ENCODE measurements at regions not wholly inside any gene's neighbourhood (a gene's known extent, or its start where the extent isn't known, plus 50 kb on each side); places are given as distances from the start of the nearest gene placed in this dataset.
"Not testable (repeated sequence)": the region's sequence is repeated elsewhere in the genome, so short reads cannot be mapped to it uniquely, and the experiment has no call there.

DNA sequence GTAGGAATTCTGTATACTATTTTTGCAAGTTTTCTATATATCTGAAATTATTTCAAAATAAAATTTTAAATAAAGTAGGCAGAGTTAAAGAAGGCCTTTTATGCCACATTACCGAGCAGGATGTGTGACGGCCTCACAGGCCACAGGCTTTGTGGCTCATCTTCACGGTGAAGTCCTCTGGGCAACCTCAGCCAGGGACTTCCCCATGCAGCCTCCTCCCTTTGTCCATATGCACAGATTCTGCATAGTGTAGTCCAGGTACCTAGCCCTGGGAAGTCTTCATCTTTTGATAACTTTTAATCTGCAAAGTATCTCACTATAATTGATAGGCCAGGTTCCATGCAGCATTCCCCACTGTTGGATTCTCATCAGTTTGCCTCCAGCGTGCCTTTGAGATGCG is 62.8 kb downstream of the ARHGAP11B start:
- DNase-seq (ENCODE audit: low read depth), result not testable (repeated sequence)

- not testable (repeated sequence) for DNase-seq (ENCODE audit: low read depth)
Measured at GRCh38 chr15:30690153-30690552, 64.2 kb downstream of the ARHGAP11B start.

GRCh38 chr15:30695811-30696210 is 69.9 kb downstream of the ARHGAP11B start:
- not testable (repeated sequence) for DNase-seq (ENCODE audit: low read depth)

DNA sequence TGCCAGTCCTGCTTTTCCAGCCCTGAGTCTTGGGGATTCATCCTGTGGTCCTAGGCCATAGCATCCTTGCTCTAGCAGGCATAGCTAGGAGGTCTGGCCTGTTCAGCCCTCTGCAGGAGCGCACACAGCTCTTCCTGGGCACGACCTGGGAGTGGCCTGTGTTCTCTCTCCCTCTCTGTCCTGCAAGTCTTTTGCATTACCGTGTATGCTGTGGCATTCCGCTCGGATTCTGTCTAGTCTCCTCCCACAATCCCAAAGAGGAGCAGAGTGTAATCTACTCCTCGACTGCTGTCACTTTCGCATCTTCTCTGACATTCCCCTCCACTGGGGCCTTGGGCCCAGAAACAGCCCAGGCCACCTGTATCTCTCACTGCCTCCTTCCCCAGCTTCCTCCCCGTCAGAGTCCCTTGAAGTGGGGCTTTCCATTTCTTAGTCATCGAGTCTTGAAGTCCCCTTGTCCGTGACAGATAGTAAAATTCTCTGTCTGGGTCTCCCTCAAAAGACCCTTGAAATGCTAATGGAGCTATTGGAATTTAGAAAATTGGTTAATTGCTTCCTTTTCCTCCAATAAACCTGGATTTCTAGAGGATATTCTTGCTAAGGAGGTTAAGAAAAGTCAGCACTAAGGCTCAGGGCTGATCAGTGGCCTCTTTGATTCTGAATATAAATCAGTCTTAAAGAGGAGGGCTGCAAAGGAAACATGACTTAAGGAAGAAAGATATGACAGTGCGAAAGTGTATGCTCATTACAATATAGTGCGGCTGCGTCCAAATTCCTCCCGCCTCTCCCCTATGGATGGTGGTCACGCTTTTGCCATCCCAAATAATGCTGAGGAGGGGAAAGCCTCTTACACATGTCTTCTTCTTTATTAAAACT is 70.7 kb downstream of the ARHGAP11B start:
- DNase-seq (ENCODE audit: low read depth), result not testable (repeated sequence)

- not testable (repeated sequence) for DNase-seq (ENCODE audit: low read depth)
Measured at GRCh38 chr15:30697315-30697685, 71.4 kb downstream of the ARHGAP11B start.

- not testable (repeated sequence) for DNase-seq (ENCODE audit: low read depth)
Measured at GRCh38 chr15:30700006-30700597, 74.2 kb downstream of the ARHGAP11B start.

- DNase-seq (ENCODE audit: low read depth), result not testable (repeated sequence)
Measured at GRCh38 chr15:30707976-30708685, 82.2 kb downstream of the ARHGAP11B start.

- DNase-seq (ENCODE audit: low read depth), result not testable (repeated sequence)
Measured at GRCh38 chr15:30708809-30709208, 82.9 kb downstream of the ARHGAP11B start.

- DNase-seq (ENCODE audit: low read depth), result not testable (repeated sequence)
Measured at GRCh38 chr15:30718038-30718643, 92.2 kb downstream of the ARHGAP11B start.

- not testable (repeated sequence) for DNase-seq (ENCODE audit: low read depth)
Measured at GRCh38 chr15:30719363-30719762, 93.4 kb downstream of the ARHGAP11B start.

- not testable (repeated sequence) for DNase-seq (ENCODE audit: low read depth)
Measured at GRCh38 chr15:30720825-30721224, 94.9 kb downstream of the ARHGAP11B start.

GRCh38 chr15:30721529-30721928 is 95.6 kb downstream of the ARHGAP11B start:
- not testable (repeated sequence) for DNase-seq (ENCODE audit: low read depth)

DNA sequence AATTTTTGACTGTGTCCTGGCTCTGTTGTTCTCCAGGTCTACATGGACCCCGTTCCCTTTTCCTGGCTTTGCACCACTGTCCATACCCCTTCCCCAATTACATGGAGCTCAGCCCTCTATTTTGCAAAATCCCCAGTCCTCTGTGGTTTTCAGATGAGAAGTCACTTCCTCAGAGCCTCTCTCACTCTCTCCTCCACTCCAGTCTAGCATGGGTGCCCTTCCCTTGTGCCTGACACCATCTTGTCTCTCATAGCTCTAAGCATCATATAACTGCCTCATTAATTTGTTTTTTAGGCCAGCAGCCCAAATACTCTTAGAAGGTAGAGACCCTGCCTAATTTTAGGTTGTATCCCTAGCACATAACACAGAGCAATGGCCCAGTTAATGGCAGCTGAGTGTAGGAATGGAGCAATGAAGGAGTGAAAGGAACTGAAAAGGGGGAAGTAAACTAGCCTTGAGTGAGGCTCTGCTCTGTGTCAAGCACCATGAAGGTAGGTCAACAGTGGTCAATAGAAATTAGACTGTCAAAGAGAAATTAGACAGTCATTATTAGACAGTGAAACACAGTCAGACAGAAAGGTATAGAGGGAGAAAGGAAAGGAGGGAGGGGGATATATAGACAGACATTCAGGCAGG is 97.7 kb downstream of the ARHGAP11B start:
- not testable (repeated sequence) for DNase-seq (ENCODE audit: low read depth)

- DNase-seq (ENCODE audit: low read depth), result not testable (repeated sequence)
Measured at GRCh38 chr15:30729880-30730590, 104.1 kb downstream of the ARHGAP11B start.

DNA sequence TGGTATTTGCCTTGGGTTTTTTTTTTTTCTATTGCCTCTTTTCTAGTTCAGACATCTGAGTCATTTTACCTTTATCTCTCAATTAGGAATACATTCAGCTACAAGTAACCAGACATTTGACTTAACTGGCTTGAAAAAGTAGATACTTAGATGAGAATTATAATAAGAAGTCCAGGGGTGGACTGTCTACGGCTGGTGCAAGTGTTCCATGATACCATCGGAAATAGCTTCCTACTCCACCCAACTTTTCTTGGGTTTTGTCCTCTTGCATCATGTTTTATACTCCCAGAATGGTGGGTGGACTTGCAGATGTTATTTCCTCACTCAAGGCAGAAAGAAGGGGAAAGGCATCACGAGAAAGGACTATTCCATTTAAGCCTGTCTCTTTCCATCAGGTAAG is 104.7 kb downstream of the ARHGAP11B start:
- DNase-seq (ENCODE audit: low read depth), result not testable (repeated sequence)

DNA sequence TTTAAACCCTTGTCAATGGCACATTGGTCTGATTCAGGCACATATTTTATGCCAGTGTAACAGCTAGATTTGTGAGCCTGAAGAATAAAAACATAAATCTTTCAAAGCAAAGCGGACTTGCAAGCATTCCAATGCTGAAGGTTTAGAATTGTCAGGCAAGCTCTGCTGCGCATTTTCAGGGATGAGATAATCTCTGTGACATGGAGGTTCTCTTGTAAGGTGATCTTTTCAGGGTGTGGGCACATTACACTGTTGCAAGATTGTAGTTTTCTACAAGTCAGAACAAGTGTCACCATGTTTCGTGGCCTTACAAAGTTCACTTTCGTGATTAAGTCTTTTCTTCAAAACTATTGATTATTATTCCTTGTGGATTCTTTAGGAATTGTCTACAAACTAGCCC is 106.2 kb downstream of the ARHGAP11B start:
- not testable (repeated sequence) for DNase-seq (ENCODE audit: low read depth)

GRCh38 chr15:30735884-30736564 is 110.1 kb downstream of the ARHGAP11B start:
- DNase-seq (ENCODE audit: low read depth), result not testable (repeated sequence)

- peak; percentile 0 for DNase-seq (ENCODE audit: low read depth)
Measured at GRCh38 chr15:30742796-30743195, 116.9 kb downstream of the ARHGAP11B start.

DNA sequence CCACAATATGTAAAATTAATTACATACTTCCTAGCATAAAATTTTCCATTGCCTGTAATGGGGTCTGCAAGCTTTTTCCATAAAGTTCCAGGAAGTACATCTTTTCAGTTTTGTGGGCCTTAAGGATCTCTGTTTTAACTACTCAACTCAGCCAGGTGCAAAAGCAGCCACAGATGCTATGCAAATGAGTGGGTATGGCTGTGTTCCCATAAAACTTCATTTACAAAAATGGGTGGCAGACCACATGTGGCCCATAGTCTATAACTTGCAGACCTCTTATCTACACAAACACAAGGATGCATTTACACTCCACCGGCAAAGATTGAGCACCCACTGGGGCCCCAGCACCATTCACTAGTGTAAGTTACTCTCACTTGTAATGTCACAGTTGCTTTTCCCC is 123.1 kb downstream of the ARHGAP11B start:
- not testable (repeated sequence) for DNase-seq (ENCODE audit: low read depth)

DNA sequence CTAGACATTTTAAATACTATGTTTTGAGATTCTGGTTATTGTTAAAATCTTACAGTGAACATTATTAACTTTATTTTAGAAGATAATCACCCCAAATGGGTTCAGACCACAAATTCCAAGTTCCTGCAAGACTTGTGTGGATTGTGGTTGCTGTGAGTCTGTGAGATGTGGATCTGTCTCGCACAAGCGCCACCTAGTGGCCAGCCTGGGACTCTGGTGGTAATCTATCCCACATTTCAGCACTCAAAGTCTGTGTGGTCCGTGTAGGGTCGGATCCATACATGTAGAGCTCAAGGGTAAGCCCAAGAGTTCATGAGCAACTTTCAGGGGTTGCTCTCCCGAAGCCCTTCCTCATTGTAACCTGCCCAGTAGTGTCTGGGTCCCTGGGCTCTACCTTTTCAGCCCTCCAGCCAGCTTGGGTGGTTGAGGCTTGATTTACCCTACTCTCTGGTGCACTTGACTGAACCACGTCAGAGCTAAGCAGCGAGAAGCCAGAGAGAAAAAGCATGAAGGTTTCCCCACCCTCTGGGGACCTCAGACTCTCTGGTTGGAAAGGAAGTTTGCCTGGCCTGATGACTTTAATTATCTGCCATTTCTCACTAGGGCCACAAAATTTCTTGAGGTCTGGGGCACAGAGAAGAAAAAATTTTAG is 129.2 kb downstream of the ARHGAP11B start:
- not testable (repeated sequence) for DNase-seq (ENCODE audit: low read depth)
